A673 (cell line): ENCODE measurements at regions not wholly inside any gene's neighbourhood (a gene's known extent, or its start where the extent isn't known, plus 50 kb on each side); places are given as distances from the start of the nearest gene placed in this dataset.

Experiments used
- BruUV-seq: library from RNA; stranded (reverse); fragments of 400-500 nt; replicated peaks from 2 replicates; lab custom pipeline; 2021; lab: Mats Ljungman, UMichigan
- CTCF ChIA-PET: fragments of 300-600 bp; sonication (Branson Sonifier 250); formaldehyde crosslinking; loops from one replicate; lab custom pipeline; 2022; ENCODE audit warnings: antibody characterized with exemption; lab: Charles Lee
- POLR2A ChIA-PET: fragments of 300-600 bp; sonication (Branson Sonifier 250); formaldehyde crosslinking; loops from one replicate; lab custom pipeline; 2022; ENCODE audit warnings: antibody characterized with exemption; ENCODE audit not compliant: low non-redundant PET; lab: Charles Lee
- DNase-seq: peaks from one replicate; pipeline ENCODE4 v3.0.0-alpha.2; 2015; ENCODE audit warnings: low spot score
- H3K27ac ChIP-seq: fragments of 200-600 bp; sonication (generic); 2 replicates; pipeline ENCODE4 v1.5.1; 2016; ENCODE audit warnings: mixed run types, low read depth, mild to moderate bottlenecking, mixed read lengths, antibody characterized with exemption, low read length; ENCODE audit not compliant: poor library complexity, severe bottlenecking
- H3K27me3 ChIP-seq: fragments of 200-600 bp; sonication (generic); replicated peaks from 2 replicates; pipeline ENCODE4 v1.6.1; 2017; ENCODE audit warnings: mixed run types, low read depth, mild to moderate bottlenecking, mixed read lengths, antibody characterized with exemption, low read length; ENCODE audit not compliant: insufficient read depth, poor library complexity
- H3K36me3 ChIP-seq: fragments of 200-600 bp; sonication (generic); 2 replicates; pipeline ENCODE4 v1.6.1; 2016; ENCODE audit warnings: mixed run types, mild to moderate bottlenecking, mixed read lengths, antibody characterized with exemption, low read length; ENCODE audit not compliant: insufficient read depth, poor library complexity, severe bottlenecking
- H3K4me1 ChIP-seq: fragments of 200-600 bp; sonication (generic); 2 replicates; pipeline ENCODE4 v1.6.1; 2017; ENCODE audit warnings: mixed run types, mild to moderate bottlenecking, mixed read lengths, antibody characterized with exemption, low read length; ENCODE audit not compliant: insufficient read depth, poor library complexity, severe bottlenecking
- H3K4me3 ChIP-seq: fragments of 200-600 bp; sonication (generic); 2 replicates; pipeline ENCODE4 v1.5.1; 2016; ENCODE audit warnings: low read depth, mixed run types, mild to moderate bottlenecking, mixed read lengths, low read length; ENCODE audit not compliant: poor library complexity, severe bottlenecking
- H3K9me3 ChIP-seq: fragments of 200-600 bp; sonication (generic); 2 replicates; pipeline ENCODE4 v1.6.1; 2016; ENCODE audit warnings: mixed run types, low read depth, mild to moderate bottlenecking, mixed read lengths, antibody characterized with exemption, low read length; ENCODE audit not compliant: poor library complexity, severe bottlenecking
- EZH2 ChIP-seq: fragments of 200-600 bp; sonication (generic); IDR thresholded peaks from 2 replicates; pipeline ENCODE4 v1.6.1; 2017; ENCODE audit warnings: borderline replicate concordance, low read depth, mild to moderate bottlenecking, mixed read lengths, antibody characterized with exemption, low read length; ENCODE audit not compliant: poor library complexity, severe bottlenecking
- intact Hi-C: fragments of 100-400 bp; cut with micrococcal nuclease; formaldehyde crosslinking; loops from one replicate; pipeline ENCODE4 v1.10.0; 2022; ENCODE audit not compliant: unreplicated experiment
- TF ChIP-seq, protein P1 (sequence below): fragments of 300-800, 200-600 bp; sonication (generic); conservative IDR thresholded peaks from 2 replicates; pipeline ENCODE4 v1.5.1; 2017; ENCODE audit warnings: low read depth, mild to moderate bottlenecking, antibody characterized with exemption, low read length, moderate library complexity, mixed read lengths

DNA sequence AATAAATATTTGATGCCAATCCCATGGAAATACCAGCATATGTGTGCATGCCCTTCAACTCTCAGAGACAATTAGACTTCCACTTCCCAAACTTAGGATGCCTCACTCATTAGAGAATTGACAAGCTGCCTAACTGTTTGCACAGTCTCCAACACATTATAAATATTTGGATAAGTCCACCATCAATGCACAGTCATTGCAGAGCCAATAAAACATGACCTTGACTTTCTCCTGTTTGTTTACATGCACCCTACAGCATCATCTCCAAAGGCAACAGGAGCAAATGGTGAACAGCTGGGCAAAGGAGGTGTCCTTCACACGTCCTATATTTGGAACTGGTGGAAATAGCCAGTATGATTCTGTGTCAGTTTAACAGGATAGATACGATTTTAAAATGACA lies 804.4 kb upstream of the RBFOX1 start:
- intact Hi-C loops, result no loop called here
- BruUV-seq, result no TSS peak
- H3K36me3 ChIP-seq, result no peaks in the 10 kb centered on the region
- H3K4me3 ChIP-seq, result no peak overlapping the region
- no peaks in the 10 kb centered on the region for H3K27me3 ChIP-seq
- H3K4me1 ChIP-seq, result no peaks in the 10 kb centered on the region
- TF ChIP-seq, protein P1, sequence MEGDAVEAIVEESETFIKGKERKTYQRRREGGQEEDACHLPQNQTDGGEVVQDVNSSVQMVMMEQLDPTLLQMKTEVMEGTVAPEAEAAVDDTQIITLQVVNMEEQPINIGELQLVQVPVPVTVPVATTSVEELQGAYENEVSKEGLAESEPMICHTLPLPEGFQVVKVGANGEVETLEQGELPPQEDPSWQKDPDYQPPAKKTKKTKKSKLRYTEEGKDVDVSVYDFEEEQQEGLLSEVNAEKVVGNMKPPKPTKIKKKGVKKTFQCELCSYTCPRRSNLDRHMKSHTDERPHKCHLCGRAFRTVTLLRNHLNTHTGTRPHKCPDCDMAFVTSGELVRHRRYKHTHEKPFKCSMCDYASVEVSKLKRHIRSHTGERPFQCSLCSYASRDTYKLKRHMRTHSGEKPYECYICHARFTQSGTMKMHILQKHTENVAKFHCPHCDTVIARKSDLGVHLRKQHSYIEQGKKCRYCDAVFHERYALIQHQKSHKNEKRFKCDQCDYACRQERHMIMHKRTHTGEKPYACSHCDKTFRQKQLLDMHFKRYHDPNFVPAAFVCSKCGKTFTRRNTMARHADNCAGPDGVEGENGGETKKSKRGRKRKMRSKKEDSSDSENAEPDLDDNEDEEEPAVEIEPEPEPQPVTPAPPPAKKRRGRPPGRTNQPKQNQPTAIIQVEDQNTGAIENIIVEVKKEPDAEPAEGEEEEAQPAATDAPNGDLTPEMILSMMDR, result no peak
- TF ChIP-seq EZH2, result no peak
- no peak for DNase-seq
- H3K9me3 ChIP-seq, result no peaks in the 10 kb centered on the region
- H3K27ac ChIP-seq, result no peak overlapping the region
- CTCF ChIA-PET, result no interaction called here
- POLR2A ChIA-PET, result no interaction called here

GRCh38 chr16:6527646-6528045 lies 805.0 kb upstream of the RBFOX1 start:
- no peak overlapping the region for H3K4me3 ChIP-seq
- H3K27ac ChIP-seq, result no peak overlapping the region
- ChIA-PET POLR2A (no interaction called here), CTCF (no interaction called here)
- intact Hi-C loops, result no loop called here
- H3K4me1 ChIP-seq, result no peaks in the 10 kb centered on the region
- no peak for DNase-seq
- no peaks in the 10 kb centered on the region for H3K36me3 ChIP-seq
- TF ChIP-seq EZH2, result no peak
- TF ChIP-seq, protein P1, result no peak
- H3K27me3 ChIP-seq, result no peaks in the 10 kb centered on the region
- no TSS peak for BruUV-seq
- H3K9me3 ChIP-seq, result no peaks in the 10 kb centered on the region

DNA sequence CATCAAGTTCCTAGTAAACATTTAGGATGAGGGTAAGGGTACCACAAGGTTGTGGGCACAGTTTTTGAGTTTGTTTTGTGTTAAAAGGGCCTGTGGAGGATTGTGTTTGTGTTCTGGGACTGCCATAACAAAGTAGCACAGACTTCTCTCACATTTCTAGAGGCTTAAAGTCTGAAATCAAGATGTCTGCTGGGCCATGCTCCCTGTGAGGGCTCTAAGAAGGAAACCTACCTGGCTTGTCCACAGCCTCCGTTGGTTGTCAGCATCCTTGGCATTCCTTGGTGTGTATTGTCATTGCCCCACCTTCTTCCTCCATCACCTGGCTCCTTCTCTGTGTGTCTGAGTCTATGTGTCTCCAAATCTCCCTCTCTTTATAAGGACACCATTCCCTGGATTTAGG lies 808.1 kb upstream of the RBFOX1 start:
- Histone ChIP-seq H3K36me3 (no peaks in the 10 kb centered on the region), H3K9me3 (no peaks in the 10 kb centered on the region), H3K27ac (no peak overlapping the region), H3K27me3 (peaks cover 3% of the 10 kb centered on the region), H3K4me3 (no peak overlapping the region), H3K4me1 (no peaks in the 10 kb centered on the region)
- ChIA-PET POLR2A (no interaction called here), CTCF (no interaction called here)
- no peak for DNase-seq
- no peak for TF ChIP-seq EZH2
- TF ChIP-seq, protein P1, result no peak
- no TSS peak for BruUV-seq
- intact Hi-C loops, result no loop called here
